HepG2 (cell line): ENCODE measurements at regions not wholly inside any gene's neighbourhood (a gene's known extent, or its start where the extent isn't known, plus 50 kb on each side); places are given as distances from the start of the nearest gene placed in this dataset.

Experiments
- CHD2 ChIP-seq: IDR thresholded peaks from 2 replicates; pipeline ENCODE4 v1.6.1; 2011; ENCODE audit warnings: low read depth, low read length, improper control_type of control experiment
- CREM ChIP-seq, 2 experiments: sonication (generic) in 1 of 2; formaldehyde crosslinking in 1 of 2; IDR thresholded peaks; 2 replicates each; pipeline versions ENCODE4 v1.4.0 to v1.6.1; 2016 to 2020; ENCODE audit warnings: antibody characterized with exemption in 1 of 2, mild to moderate bottlenecking in 1 of 2, missing genetic modification reagents in 1 of 2
- NCOA5 ChIP-seq: sonication (generic); formaldehyde crosslinking; IDR thresholded peaks from 2 replicates; pipeline ENCODE4 v1.4.0; 2020; ENCODE audit warnings: missing genetic modification reagents
- THYN1 ChIP-seq: sonication (generic); formaldehyde crosslinking; IDR thresholded peaks from 2 replicates; pipeline ENCODE4 v1.8.1; 2023; ENCODE audit warnings: low read depth, mild to moderate bottlenecking, moderate library complexity, missing genetic modification reagents, borderline replicate concordance
- ZFP36 ChIP-seq: fragments of 150-350 bp; IDR thresholded peaks from 2 replicates; pipeline ENCODE4 v1.6.1; 2018; ENCODE audit warnings: borderline replicate concordance, low read length, low read depth; ENCODE audit not compliant: partially characterized antibody

DNA sequence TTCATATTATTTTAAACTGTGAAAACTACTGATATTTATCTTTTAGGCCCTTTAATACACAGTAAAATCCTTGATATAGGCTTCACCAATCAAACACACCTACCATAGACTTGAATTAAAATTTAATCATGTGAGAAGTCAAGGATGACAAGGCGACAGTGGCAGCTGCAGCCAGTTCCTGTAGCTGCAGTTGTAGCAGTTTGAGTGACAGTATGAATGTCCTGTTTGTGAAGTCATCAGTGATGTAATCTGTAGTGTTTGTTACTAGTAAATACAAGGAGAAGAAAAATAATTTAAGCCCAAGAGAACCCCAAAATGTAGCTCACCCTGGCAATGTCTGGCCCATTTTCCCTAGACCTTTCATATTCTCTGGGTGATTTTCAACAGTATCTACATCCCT, 897.0 kb downstream of the SLITRK6 start:
- no peak for TF ChIP-seq NCOA5 (CRISPR knock-in tag)
- no peak for TF ChIP-seq THYN1 (CRISPR knock-in tag)
- no peak for TF ChIP-seq CREM (IDR thresholded peaks at IDR 0.05)
- no peak for TF ChIP-seq CREM (CRISPR knock-in tag; IDR thresholded peaks at IDR 0.05)
- no peak for TF ChIP-seq CHD2
- TF ChIP-seq ZFP36: no peak
